ENCODE measurements at regions not wholly inside any gene's neighbourhood (a gene's known extent, or its start where the extent isn't known, plus 50 kb on each side); places are given as distances from the start of the nearest gene placed in this dataset.

DNA sequence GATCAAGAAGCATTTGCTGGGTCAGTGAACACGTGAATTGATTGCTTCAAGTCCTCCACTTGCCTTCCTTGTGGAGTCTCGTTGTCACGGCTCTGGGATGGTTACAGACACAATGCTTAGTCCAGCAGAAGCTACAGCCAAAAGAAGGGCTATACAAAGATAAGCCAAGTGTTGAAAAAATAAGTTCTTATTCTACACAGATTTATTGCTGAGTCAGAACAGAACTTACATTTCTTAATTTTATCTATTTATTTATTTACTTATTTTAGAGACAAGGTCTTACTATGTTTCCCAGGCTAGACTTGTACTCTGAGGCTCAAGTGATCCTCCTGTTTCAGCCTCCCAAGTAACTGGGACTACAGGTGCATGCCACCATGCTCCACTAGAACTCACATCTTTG lies 199.0 kb downstream of the MYLK4 start:
- H3K36me3 Mint-ChIP-seq (ENCODE audit: low read depth): no peaks in the 10 kb centered on the region
- no peak for TF ChIP-seq CTCF (IDR thresholded peaks at IDR 0.05)
- no peak overlapping the region for H3K27ac Mint-ChIP-seq
- no peak for DNase-seq
- H3K4me3 Mint-ChIP-seq: no peak overlapping the region
- 0 out of 2 replicates have a peak, but pooled peaks cover 4% of the 10 kb centered on the region for H3K9me3 Mint-ChIP-seq
- no peaks in the 10 kb centered on the region for H3K4me1 Mint-ChIP-seq (ENCODE audit: low read depth)
- H3K27me3 Mint-ChIP-seq (ENCODE audit: insufficient read depth): peaks cover 8% of the 10 kb centered on the region

GRCh38 chr6:2550247-2550646 lies 200.5 kb downstream of the MYLK4 start:
- Mint-ChIP-seq H3K36me3 (ENCODE audit: low read depth) (no peaks in the 10 kb centered on the region), H3K27ac (no peak overlapping the region), H3K27me3 (ENCODE audit: insufficient read depth) (peaks cover 11% of the 10 kb centered on the region), H3K9me3 (0 out of 2 replicates have a peak, but pooled peaks cover 4% of the 10 kb centered on the region), H3K4me1 (ENCODE audit: low read depth) (no peaks in the 10 kb centered on the region), H3K4me3 (no peak overlapping the region)
- no peak for DNase-seq
- TF ChIP-seq CTCF (IDR thresholded peaks at IDR 0.05): no peak

- no peaks in the 10 kb centered on the region for H3K4me1 Mint-ChIP-seq (ENCODE audit: low read depth)
- no peak overlapping the region for H3K4me3 Mint-ChIP-seq
- no peak for TF ChIP-seq CTCF (IDR thresholded peaks at IDR 0.05)
- H3K9me3 Mint-ChIP-seq: 0 out of 2 replicates have a peak, but pooled peaks cover 4% of the 10 kb centered on the region
- H3K27me3 Mint-ChIP-seq (ENCODE audit: insufficient read depth): peaks cover 11% of the 10 kb centered on the region
- no peaks in the 10 kb centered on the region for H3K36me3 Mint-ChIP-seq (ENCODE audit: low read depth)
- H3K27ac Mint-ChIP-seq: no peak overlapping the region
- no peak for DNase-seq
These were observed 200.9 kb downstream of the MYLK4 start for GRCh38 chr6:2549834-2550233.

GRCh38 chr6:2547355-2547754 lies 203.4 kb downstream of the MYLK4 start:
- Mint-ChIP-seq H3K9me3 (peaks cover 8% of the 10 kb centered on the region; the same call in 1 of the 2 replicates), H3K36me3 (ENCODE audit: low read depth) (no peaks in the 10 kb centered on the region), H3K4me1 (ENCODE audit: low read depth) (peaks cover 6% of the 10 kb centered on the region; the same call in 1 of the 2 replicates), H3K27ac (no peak overlapping the region), H3K4me3 (no peak overlapping the region), H3K27me3 (ENCODE audit: insufficient read depth) (peaks cover 13% of the 10 kb centered on the region)
- DNase-seq: no peak
- TF ChIP-seq CTCF (IDR thresholded peaks at IDR 0.05): no peak

GRCh38 chr6:2546901-2547300 lies 203.8 kb downstream of the MYLK4 start:
- H3K27ac Mint-ChIP-seq: no peak overlapping the region
- H3K4me3 Mint-ChIP-seq: no peak overlapping the region
- peaks cover 13% of the 10 kb centered on the region for H3K27me3 Mint-ChIP-seq (ENCODE audit: insufficient read depth)
- peaks cover 6% of the 10 kb centered on the region; the same call in 1 of the 2 replicates for H3K4me1 Mint-ChIP-seq (ENCODE audit: low read depth)
- TF ChIP-seq CTCF (IDR thresholded peaks at IDR 0.05): no peak
- no peak for DNase-seq
- peaks cover 8% of the 10 kb centered on the region; the same call in 1 of the 2 replicates for H3K9me3 Mint-ChIP-seq
- no peaks in the 10 kb centered on the region for H3K36me3 Mint-ChIP-seq (ENCODE audit: low read depth)

All from HFFc6 (cell line).